ENCODE measurements at regions not wholly inside any gene's neighbourhood (a gene's known extent, or its start where the extent isn't known, plus 50 kb on each side); places are given as distances from the start of the nearest gene placed in this dataset.

- CTCF ChIA-PET, result no interaction called here
- no peak overlapping the region for H3K9ac ChIP-seq
- H3K9me3 ChIP-seq, result no peaks in the 10 kb centered on the region
- no peak overlapping the region for H3K4me3 ChIP-seq (ENCODE audit: low read depth in 2 of 2, low read length in 1 of 2)
- H3K79me2 ChIP-seq (ENCODE audit: insufficient read depth), result no peaks in the 10 kb centered on the region
- no peaks in the 10 kb centered on the region for H3K36me3 ChIP-seq (replicated peaks in 1 of 2; ENCODE audit: control insufficient read depth in 1 of 2, insufficient read depth in 2 of 2, low read length in 1 of 2)
- no peak for DNase-seq
- no peak overlapping the region for H3K27ac ChIP-seq (ENCODE audit: low read depth in 2 of 2, low read length in 1 of 2)
- H3K27me3 ChIP-seq (ENCODE audit: insufficient read depth), result no peaks in the 10 kb centered on the region
- H3K9me2 ChIP-seq, result no peaks in the 10 kb centered on the region
- POLR2A ChIA-PET, result no interaction called here
- peaks cover 0 to 4% of the 10 kb centered on the region in 2 experiments; a peak in 1 of 4 replicates for H3K4me1 ChIP-seq (ENCODE audit: control insufficient read depth in 1 of 2, insufficient read depth in 2 of 2, low read depth in 1 of 2, low read length in 1 of 2)
- H2AFZ ChIP-seq (ENCODE audit: low read depth), result no peak overlapping the region
- no peak overlapping the region for H3K4me2 ChIP-seq
- TF ChIP-seq YY1 (IDR thresholded peaks at IDR 0.05; ENCODE audit: low read depth), result no peak
- TF ChIP-seq CHD2 (IDR thresholded peaks at IDR 0.05; ENCODE audit: low read length, partially characterized antibody), result no peak
- TF ChIP-seq EP300 (IDR thresholded peaks at IDR 0.05; ENCODE audit: borderline replicate concordance in 1 of 2, low read depth in 1 of 2, low read length in 1 of 2), result no peak
- TF ChIP-seq GATA2 (CRISPR knock-in tag; IDR thresholded peaks at IDR 0.05), result no peak
- TF ChIP-seq RCOR1 (IDR thresholded peaks at IDR 0.05; ENCODE audit: low read length), result no peak
- TF ChIP-seq POLR2AphosphoS5 (IDR thresholded peaks at IDR 0.05; ENCODE audit: low read depth, low read length), result no peak
- TF ChIP-seq FOSL2 (IDR thresholded peaks at IDR 0.05; ENCODE audit: borderline replicate concordance, low read depth), result no peak
- no peak for TF ChIP-seq USF2 (IDR thresholded peaks at IDR 0.05; ENCODE audit: borderline replicate concordance, low read depth, low read length)
- TF ChIP-seq TEAD4 (IDR thresholded peaks at IDR 0.05; ENCODE audit: borderline replicate concordance, insufficient read depth), result no peak
- TF ChIP-seq REST (IDR thresholded peaks at IDR 0.05; ENCODE audit: low read depth, low read length), result no peak
- no peak for TF ChIP-seq JUND (IDR thresholded peaks at IDR 0.05)
- TF ChIP-seq CTCF (IDR thresholded peaks at IDR 0.05), result no peak
- no peak for TF ChIP-seq USF1 (IDR thresholded peaks at IDR 0.05; ENCODE audit: borderline replicate concordance, low read depth)
- no peak for TF ChIP-seq FOXM1 (IDR thresholded peaks at IDR 0.05; ENCODE audit: low read depth)
- TF ChIP-seq SIN3A (IDR thresholded peaks at IDR 0.05; ENCODE audit: borderline replicate concordance, low read depth, low read length), result no peak
- no peak for TF ChIP-seq NFIC (IDR thresholded peaks at IDR 0.05; ENCODE audit: borderline replicate concordance)
- no peak for TF ChIP-seq FOXJ3 (CRISPR knock-in tag; IDR thresholded peaks at IDR 0.05)
- TF ChIP-seq EZH2phosphoT487 (IDR thresholded peaks at IDR 0.05; ENCODE audit: borderline replicate concordance, low read depth), result no peak
- TF ChIP-seq MEF2A (IDR thresholded peaks at IDR 0.05; ENCODE audit: borderline replicate concordance, low read depth), result no peak
- TF ChIP-seq IRF3 (IDR thresholded peaks at IDR 0.05; ENCODE audit: low read depth, low read length), result no peak
- H3F3A ChIP-seq (replicated peaks; ENCODE audit: insufficient read depth), result no peaks in the 10 kb centered on the region
- 66% methylated on average over 7 of the region's 12 CpGs for WGBS (ENCODE audit: low lambda C conversion rate)
- H4K20me1 ChIP-seq (ENCODE audit: insufficient read depth), result no peaks in the 10 kb centered on the region
These were observed 51.6 kb downstream of the PTGR3 start for GRCh38 chr18:75157381-75157780.

All from SK-N-SH (cell line).